Neural cell (in vitro differentiated cells): ENCODE measurements at regions not wholly inside any gene's neighbourhood (a gene's known extent, or its start where the extent isn't known, plus 50 kb on each side); places are given as distances from the start of the nearest gene placed in this dataset.

Experiments
- CTCF ChIP-seq: fragments of 450-650 bp; IDR thresholded peaks from 2 replicates; pipeline ENCODE4 v1.5.1; 2014; ENCODE audit warnings: antibody characterized with exemption, mild to moderate bottlenecking, moderate library complexity; ENCODE audit not compliant: poor library complexity, severe bottlenecking
- EP300 ChIP-seq: fragments of 450-650 bp; conservative IDR thresholded peaks from 2 replicates; pipeline ENCODE4 v1.6.1; 2014; ENCODE audit warnings: antibody characterized with exemption, mild to moderate bottlenecking, moderate library complexity; ENCODE audit not compliant: poor library complexity, severe bottlenecking
- EZH2 ChIP-seq: fragments of 200-600, 300-800 bp; shearing (Covaris generic), sonication (generic); IDR thresholded peaks from 2 replicates; pipeline ENCODE4 v1.6.1; 2014; ENCODE audit warnings: antibody characterized with exemption, low read length, borderline replicate concordance, mild to moderate bottlenecking; ENCODE audit not compliant: insufficient read depth, poor library complexity, severe bottlenecking
- MXI1 ChIP-seq: fragments of 450-650 bp; conservative IDR thresholded peaks from 2 replicates; pipeline ENCODE4 v1.6.1; 2014; ENCODE audit warnings: antibody characterized with exemption, mild to moderate bottlenecking; ENCODE audit not compliant: poor library complexity, severe bottlenecking
- POLR2AphosphoS5 ChIP-seq: IDR thresholded peaks from 2 replicates; pipeline ENCODE4 v1.6.1; 2012
- RAD21 ChIP-seq: fragments of 450-650 bp; conservative IDR thresholded peaks from 2 replicates; pipeline ENCODE4 v1.6.1; 2014; ENCODE audit warnings: antibody characterized with exemption, mild to moderate bottlenecking, moderate library complexity
- REST ChIP-seq: IDR thresholded peaks from 2 replicates; pipeline ENCODE4 v1.6.1; 2012; ENCODE audit warnings: borderline replicate concordance
- SMC3 ChIP-seq: fragments of 450-650 bp; conservative IDR thresholded peaks from 2 replicates; pipeline ENCODE4 v1.6.1; 2014; ENCODE audit warnings: antibody characterized with exemption, mild to moderate bottlenecking, moderate library complexity; ENCODE audit not compliant: poor library complexity
- TAF1 ChIP-seq: IDR thresholded peaks from 2 replicates; pipeline ENCODE4 v1.6.1; 2012; ENCODE audit warnings: low read depth

- TF ChIP-seq CTCF (no peak), MXI1 (no peak), SMC3 (no peak), EP300 (no peak), RAD21 (no peak), POLR2AphosphoS5 (no peak), TAF1 (no peak), EZH2 (no peak), REST (no peak)
These were observed 243.4 kb upstream of the POU2AF2 start for GRCh38 chr11:111001986-111002611.
